K562 (cell line): ENCODE measurements at regions not wholly inside any gene's neighbourhood (a gene's known extent, or its start where the extent isn't known, plus 50 kb on each side); places are given as distances from the start of the nearest gene placed in this dataset.

Experiments
- ATAC-seq: fragments of 200-7000 bp; cut with Tn5 transposase; 3 replicates; pipeline ENCODE4 v1.9.1; 2020; ENCODE audit warnings: moderate library complexity
- BruUV-seq: library from RNA; stranded (reverse); fragments of 400-500 nt; replicated peaks from 2 replicates; lab custom pipeline; 2021; lab: Mats Ljungman, UMichigan
- CTCF ChIA-PET: fragments of 300-600 bp; formaldehyde crosslinking; extraction: SDS; loops from one replicate; lab custom pipeline; 2021; ENCODE audit warnings: low intra/inter-chr PET ratio; lab: Yijun Ruan, JAX
- POLR2A ChIA-PET: fragments of 300-600, 350-650 bp; sonication (Branson Sonifier 250); formaldehyde crosslinking; extraction: SDS; loops from one replicate; lab custom pipeline; 2021; ENCODE audit warnings: antibody characterized with exemption, inconsistent platforms; lab: Yijun Ruan, JAX
- DNase-seq, 4 experiments: peaks; one replicate each; pipeline versions ENCODE4 v3.0.0 to v3.0.0-alpha.2; 2011 to 2018; ENCODE audit warnings: low spot score in 3 of 4, mixed read lengths in 3 of 4; ENCODE audit errors: extremely low read depth in 1 of 4
- FAIRE-seq: peaks from 2 replicates; lab custom pipeline; 2011; peaks lifted over from hg19 to GRCh38; lab: Jason Lieb, UNC
- H2AFZ ChIP-seq: 2 replicates; pipeline ENCODE4 v1.6.0; 2011; ENCODE audit warnings: low read depth, low read length, control low read depth, inconsistent platforms
- H3K27ac ChIP-seq: fragments of 200-600 bp; 3 replicates; pipeline ENCODE4 v1.8.0; 2011; ENCODE audit warnings: low read depth, mild to moderate bottlenecking, control low read depth, inconsistent platforms, low read length, moderate library complexity, mixed read lengths; ENCODE audit errors: extremely low read depth
- H3K27me3 ChIP-seq, 2 experiments: fragments of 300-600 bp in 1 of 2; 2 replicates in 1 of 2; 3 replicates in 1 of 2; pipeline versions ENCODE4 v1.6.0 to v1.8.0; 2011; ENCODE audit warnings: inconsistent platforms in 2 of 2, low read length in 2 of 2, mild to moderate bottlenecking in 1 of 2, mixed read lengths in 1 of 2, moderate library complexity in 1 of 2; ENCODE audit not compliant: control insufficient read depth in 2 of 2, insufficient read depth in 2 of 2
- H3K36me3 ChIP-seq: fragments of 300-600 bp; 3 replicates; pipeline ENCODE4 v1.8.0; 2011; ENCODE audit warnings: mild to moderate bottlenecking, low read length, inconsistent platforms; ENCODE audit not compliant: control insufficient read depth, insufficient read depth
- H3K4me1 ChIP-seq, 2 experiments: fragments of 200-600 bp in 1 of 2; replicated peaks in 1 of 2; 2 replicates in 1 of 2; 3 replicates in 1 of 2; pipeline versions ENCODE4 v1.5.1 to v1.8.0; 2011; ENCODE audit warnings: inconsistent platforms in 2 of 2, low read length in 2 of 2, mild to moderate bottlenecking in 1 of 2, mixed read lengths in 1 of 2, moderate library complexity in 1 of 2; ENCODE audit not compliant: control insufficient read depth in 2 of 2, insufficient read depth in 2 of 2
- H3K4me2 ChIP-seq: 2 replicates; pipeline ENCODE4 v1.6.1; 2011; ENCODE audit warnings: low read length, control low read depth, inconsistent platforms, mixed read lengths; ENCODE audit not compliant: insufficient read depth
- H3K4me3 ChIP-seq: fragments of 200-600 bp; sonication (generic), shearing (Covaris generic); 2 replicates; pipeline ENCODE4 v1.5.1; 2016; ENCODE audit warnings: control low read depth, inconsistent platforms
- H3K79me2 ChIP-seq: fragments of 200-600 bp; 3 replicates; pipeline ENCODE4 v1.8.0; 2011; ENCODE audit warnings: low read length, inconsistent platforms; ENCODE audit not compliant: control insufficient read depth, insufficient read depth
- H3K9ac ChIP-seq, 2 experiments: 2 replicates each; pipeline versions ENCODE4 v1.6.0 to v1.6.1; 2011; ENCODE audit warnings: low read depth in 2 of 2, low read length in 2 of 2, control low read depth in 1 of 2, inconsistent platforms in 1 of 2, mild to moderate bottlenecking in 1 of 2, mixed read lengths in 1 of 2; ENCODE audit not compliant: insufficient read depth in 1 of 2
- H3K9me1 ChIP-seq: one replicate; pipeline ENCODE4 v1.6.0; 2011; ENCODE audit warnings: inconsistent platforms, mild to moderate bottlenecking, low read length, moderate library complexity; ENCODE audit not compliant: control insufficient read depth, insufficient read depth
- H3K9me3 ChIP-seq: replicated peaks from 2 replicates; pipeline ENCODE4 v1.5.1; 2011; ENCODE audit warnings: low read depth, low read length, inconsistent platforms; ENCODE audit not compliant: control insufficient read depth, insufficient read depth
- H4K20me1 ChIP-seq: replicated peaks from 2 replicates; pipeline ENCODE4 v1.6.1; 2011; ENCODE audit warnings: low read length, inconsistent platforms, mixed read lengths; ENCODE audit not compliant: control insufficient read depth, insufficient read depth
- BCL6 ChIP-seq: fragments of 250-450 bp; sonication (Bioruptor Pico); IDR thresholded peaks from 2 replicates; pipeline ENCODE4 v1.4.0; 2020
- IFI16 ChIP-seq: fragments of 250-450 bp; sonication (Bioruptor Pico); IDR thresholded peaks from 2 replicates; pipeline ENCODE4 v2.1.2; 2022; ENCODE audit warnings: mild to moderate bottlenecking, inconsistent platforms
- NUFIP1 ChIP-seq: fragments of 450-650 bp; IDR thresholded peaks from 2 replicates; pipeline ENCODE4 v1.6.1; 2018; ENCODE audit not compliant: partially characterized antibody
- PHTF2 ChIP-seq: fragments of 250-450 bp; sonication (Bioruptor Pico); IDR thresholded peaks from 2 replicates; pipeline ENCODE4 v1.5.0; 2021; ENCODE audit warnings: mild to moderate bottlenecking
- PPARD ChIP-seq: fragments of 250-450 bp; sonication (Bioruptor Pico); IDR thresholded peaks from 2 replicates; pipeline ENCODE4 v1.8.0; 2022; ENCODE audit warnings: inconsistent platforms, mild to moderate bottlenecking, moderate library complexity
- RBFOX2 ChIP-seq: fragments of 200-400 bp; formaldehyde crosslinking; IDR thresholded peaks from 2 replicates; pipeline ENCODE4 v1.6.1; 2017; ENCODE audit warnings: low read depth, mild to moderate bottlenecking, low read length, moderate library complexity
- SMAD4 ChIP-seq: fragments of 250-450 bp; sonication (Bioruptor Pico); conservative IDR thresholded peaks from 2 replicates; pipeline ENCODE4 v1.8.0; 2021; ENCODE audit warnings: inconsistent platforms, mild to moderate bottlenecking, moderate library complexity
- SMARCB1 ChIP-seq: IDR thresholded peaks from 2 replicates; pipeline ENCODE4 v1.6.1; 2011; ENCODE audit warnings: improper control_type of control experiment, low read depth; ENCODE audit not compliant: insufficient read length
- SREBF2 ChIP-seq: sonication (generic); formaldehyde crosslinking; IDR thresholded peaks from 2 replicates; pipeline ENCODE4 v1.4.0; 2020; ENCODE audit warnings: mild to moderate bottlenecking, missing genetic modification reagents
- U2AF2 ChIP-seq: fragments of 200-400 bp; formaldehyde crosslinking; optimal IDR thresholded peaks from 2 replicates; pipeline ENCODE3; 2017; ENCODE audit warnings: low read depth, mild to moderate bottlenecking, low read length
- ZNF23 ChIP-seq: fragments of 250-450 bp; sonication (Bioruptor Pico); IDR thresholded peaks from 2 replicates; pipeline ENCODE4 v1.4.0; 2020; ENCODE audit warnings: mild to moderate bottlenecking
- ZNF3 ChIP-seq: fragments of 250-450 bp; sonication (Bioruptor Pico); IDR thresholded peaks from 2 replicates; pipeline ENCODE4 v1.5.0; 2021; ENCODE audit warnings: mild to moderate bottlenecking, moderate library complexity
- WGBS: fragments of 100-300 bp; shearing (Covaris generic); methylation state at CpG from one replicate; pipeline ENCODE4 v1.1.6; 2016; ENCODE audit warnings: low coverage, mixed read lengths; ENCODE audit not compliant: insufficient coverage; ENCODE audit errors: missing lambda C conversion rate; 5-methylcytosine and 5-hydroxymethylcytosine counted together
- in situ Hi-C: fragments of 300-500 bp; cut with MboI; formaldehyde crosslinking; loops from 4 replicates; pipeline ENCODE4 v1.15.0; 2018; ENCODE audit warnings: inconsistent platforms, mixed read lengths
- intact Hi-C: fragments of 100-400 bp; cut with micrococcal nuclease; formaldehyde crosslinking; loops from 2 replicates; pipeline ENCODE4 v1.14.2; 2022
- TF ChIP-seq, protein P1 (sequence below): sonication (generic); formaldehyde crosslinking; IDR thresholded peaks from 2 replicates; pipeline ENCODE4 v1.4.0; 2020; ENCODE audit warnings: mild to moderate bottlenecking, missing genetic modification reagents
- TF ChIP-seq, protein P2 (sequence below): sonication (generic); formaldehyde crosslinking; IDR thresholded peaks from 2 replicates; pipeline ENCODE4 v1.8.0; 2022; ENCODE audit warnings: mild to moderate bottlenecking, missing genetic modification reagents
- TF ChIP-seq, protein P3 (sequence below), 3 experiments: IDR thresholded peaks in 2 of 3; conservative IDR thresholded peaks in 1 of 3; 2 replicates each; pipeline ENCODE4 v1.5.1; 2011 to 2012; ENCODE audit warnings: low read length in 3 of 3, mild to moderate bottlenecking in 3 of 3, control low read depth in 2 of 3, improper control_type of control experiment in 1 of 3, inconsistent platforms in 1 of 3, low read depth in 1 of 3, mixed read lengths in 1 of 3, moderate library complexity in 1 of 3; ENCODE audit not compliant: insufficient read depth in 2 of 3

DNA sequence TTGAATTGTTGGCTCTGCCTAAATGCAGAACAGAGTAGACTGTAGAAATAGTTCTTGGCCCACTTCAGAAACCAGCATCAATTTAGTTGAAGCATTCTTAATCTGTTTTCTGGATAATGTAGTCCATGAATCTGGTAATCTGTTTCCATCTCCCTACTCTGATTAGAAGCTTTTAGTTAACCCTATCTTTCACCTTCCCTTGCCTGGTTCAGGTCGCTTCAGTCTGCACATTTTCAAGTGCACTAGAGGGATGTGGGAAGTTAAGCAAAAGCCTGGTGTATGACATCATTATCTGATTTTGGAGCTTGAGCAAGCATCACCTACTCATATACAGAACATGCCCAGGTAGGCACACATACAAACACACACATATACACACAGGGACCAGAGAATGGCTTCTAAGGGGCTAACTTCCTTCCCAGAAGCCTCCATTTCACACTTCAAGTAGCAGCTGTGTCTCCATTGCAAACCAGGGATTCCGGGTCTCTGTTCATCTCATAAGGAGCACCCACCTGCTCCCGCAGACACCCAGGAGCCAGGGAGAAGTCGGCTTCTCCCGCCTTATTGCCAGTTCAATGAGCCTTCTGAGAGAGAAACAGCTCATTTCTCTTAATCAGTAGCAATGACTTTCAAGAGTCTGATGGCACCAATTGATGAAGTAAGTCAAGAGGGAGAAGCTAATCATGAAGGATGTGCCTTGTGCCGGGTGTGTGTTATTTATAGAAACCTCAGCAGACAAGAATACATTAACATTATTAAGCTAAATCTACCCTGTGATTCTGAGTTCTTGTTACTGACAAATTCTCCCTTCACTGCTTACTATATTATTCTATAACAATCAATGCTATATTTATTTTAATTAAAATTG, 347.9 kb upstream of the STAC start:
- POLR2A ChIA-PET: no interaction called here
- intact Hi-C loops: no loop called here
- Histone ChIP-seq H3K79me2 (no peaks in the 10 kb centered on the region), H3K4me2 (no peak overlapping the region), H4K20me1 (no peaks in the 10 kb centered on the region), H3K9ac (no peak overlapping the region), H3K4me1 (no peaks in the 10 kb centered on the region), H3K9me1 (no peaks in the 10 kb centered on the region), H2AFZ (no peak overlapping the region), H3K4me3 (no peak overlapping the region), H3K36me3 (no peaks in the 10 kb centered on the region), H3K27me3 (no peaks in the 10 kb centered on the region), H3K27ac (no peak overlapping the region), H3K9me3 (no peaks in the 10 kb centered on the region; the same call in 1 of the 2 replicates)
- in situ Hi-C loops: no loop called here
- DNase-seq: no peak
- FAIRE-seq: no peak
- no peak for ATAC-seq
- under 1% methylated on average over 6 of the region's 6 CpGs for WGBS
- CTCF ChIA-PET: no interaction called here
- no TSS peak for BruUV-seq
- no peak for TF ChIP-seq SREBF2
- no peak for TF ChIP-seq ZNF23 (CRISPR knock-in tag)
- TF ChIP-seq PPARD (CRISPR knock-in tag): no peak
- TF ChIP-seq U2AF2: no peak
- no peak for TF ChIP-seq NUFIP1
- no peak for TF ChIP-seq PHTF2 (CRISPR knock-in tag)
- TF ChIP-seq, protein P1, sequence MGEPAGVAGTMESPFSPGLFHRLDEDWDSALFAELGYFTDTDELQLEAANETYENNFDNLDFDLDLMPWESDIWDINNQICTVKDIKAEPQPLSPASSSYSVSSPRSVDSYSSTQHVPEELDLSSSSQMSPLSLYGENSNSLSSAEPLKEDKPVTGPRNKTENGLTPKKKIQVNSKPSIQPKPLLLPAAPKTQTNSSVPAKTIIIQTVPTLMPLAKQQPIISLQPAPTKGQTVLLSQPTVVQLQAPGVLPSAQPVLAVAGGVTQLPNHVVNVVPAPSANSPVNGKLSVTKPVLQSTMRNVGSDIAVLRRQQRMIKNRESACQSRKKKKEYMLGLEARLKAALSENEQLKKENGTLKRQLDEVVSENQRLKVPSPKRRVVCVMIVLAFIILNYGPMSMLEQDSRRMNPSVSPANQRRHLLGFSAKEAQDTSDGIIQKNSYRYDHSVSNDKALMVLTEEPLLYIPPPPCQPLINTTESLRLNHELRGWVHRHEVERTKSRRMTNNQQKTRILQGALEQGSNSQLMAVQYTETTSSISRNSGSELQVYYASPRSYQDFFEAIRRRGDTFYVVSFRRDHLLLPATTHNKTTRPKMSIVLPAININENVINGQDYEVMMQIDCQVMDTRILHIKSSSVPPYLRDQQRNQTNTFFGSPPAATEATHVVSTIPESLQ (CRISPR knock-in tag): no peak
- TF ChIP-seq, protein P2, sequence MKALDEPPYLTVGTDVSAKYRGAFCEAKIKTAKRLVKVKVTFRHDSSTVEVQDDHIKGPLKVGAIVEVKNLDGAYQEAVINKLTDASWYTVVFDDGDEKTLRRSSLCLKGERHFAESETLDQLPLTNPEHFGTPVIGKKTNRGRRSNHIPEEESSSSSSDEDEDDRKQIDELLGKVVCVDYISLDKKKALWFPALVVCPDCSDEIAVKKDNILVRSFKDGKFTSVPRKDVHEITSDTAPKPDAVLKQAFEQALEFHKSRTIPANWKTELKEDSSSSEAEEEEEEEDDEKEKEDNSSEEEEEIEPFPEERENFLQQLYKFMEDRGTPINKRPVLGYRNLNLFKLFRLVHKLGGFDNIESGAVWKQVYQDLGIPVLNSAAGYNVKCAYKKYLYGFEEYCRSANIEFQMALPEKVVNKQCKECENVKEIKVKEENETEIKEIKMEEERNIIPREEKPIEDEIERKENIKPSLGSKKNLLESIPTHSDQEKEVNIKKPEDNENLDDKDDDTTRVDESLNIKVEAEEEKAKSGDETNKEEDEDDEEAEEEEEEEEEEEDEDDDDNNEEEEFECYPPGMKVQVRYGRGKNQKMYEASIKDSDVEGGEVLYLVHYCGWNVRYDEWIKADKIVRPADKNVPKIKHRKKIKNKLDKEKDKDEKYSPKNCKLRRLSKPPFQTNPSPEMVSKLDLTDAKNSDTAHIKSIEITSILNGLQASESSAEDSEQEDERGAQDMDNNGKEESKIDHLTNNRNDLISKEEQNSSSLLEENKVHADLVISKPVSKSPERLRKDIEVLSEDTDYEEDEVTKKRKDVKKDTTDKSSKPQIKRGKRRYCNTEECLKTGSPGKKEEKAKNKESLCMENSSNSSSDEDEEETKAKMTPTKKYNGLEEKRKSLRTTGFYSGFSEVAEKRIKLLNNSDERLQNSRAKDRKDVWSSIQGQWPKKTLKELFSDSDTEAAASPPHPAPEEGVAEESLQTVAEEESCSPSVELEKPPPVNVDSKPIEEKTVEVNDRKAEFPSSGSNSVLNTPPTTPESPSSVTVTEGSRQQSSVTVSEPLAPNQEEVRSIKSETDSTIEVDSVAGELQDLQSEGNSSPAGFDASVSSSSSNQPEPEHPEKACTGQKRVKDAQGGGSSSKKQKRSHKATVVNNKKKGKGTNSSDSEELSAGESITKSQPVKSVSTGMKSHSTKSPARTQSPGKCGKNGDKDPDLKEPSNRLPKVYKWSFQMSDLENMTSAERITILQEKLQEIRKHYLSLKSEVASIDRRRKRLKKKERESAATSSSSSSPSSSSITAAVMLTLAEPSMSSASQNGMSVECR (CRISPR knock-in tag): no peak
- TF ChIP-seq IFI16: no peak
- no peak for TF ChIP-seq SMARCB1
- no peak for TF ChIP-seq BCL6 (CRISPR knock-in tag)
- TF ChIP-seq, protein P3, sequence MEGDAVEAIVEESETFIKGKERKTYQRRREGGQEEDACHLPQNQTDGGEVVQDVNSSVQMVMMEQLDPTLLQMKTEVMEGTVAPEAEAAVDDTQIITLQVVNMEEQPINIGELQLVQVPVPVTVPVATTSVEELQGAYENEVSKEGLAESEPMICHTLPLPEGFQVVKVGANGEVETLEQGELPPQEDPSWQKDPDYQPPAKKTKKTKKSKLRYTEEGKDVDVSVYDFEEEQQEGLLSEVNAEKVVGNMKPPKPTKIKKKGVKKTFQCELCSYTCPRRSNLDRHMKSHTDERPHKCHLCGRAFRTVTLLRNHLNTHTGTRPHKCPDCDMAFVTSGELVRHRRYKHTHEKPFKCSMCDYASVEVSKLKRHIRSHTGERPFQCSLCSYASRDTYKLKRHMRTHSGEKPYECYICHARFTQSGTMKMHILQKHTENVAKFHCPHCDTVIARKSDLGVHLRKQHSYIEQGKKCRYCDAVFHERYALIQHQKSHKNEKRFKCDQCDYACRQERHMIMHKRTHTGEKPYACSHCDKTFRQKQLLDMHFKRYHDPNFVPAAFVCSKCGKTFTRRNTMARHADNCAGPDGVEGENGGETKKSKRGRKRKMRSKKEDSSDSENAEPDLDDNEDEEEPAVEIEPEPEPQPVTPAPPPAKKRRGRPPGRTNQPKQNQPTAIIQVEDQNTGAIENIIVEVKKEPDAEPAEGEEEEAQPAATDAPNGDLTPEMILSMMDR (IDR thresholded peaks at IDR 0.05 in 2 of 3, conservative IDR thresholded peaks at IDR 0.05 in 1 of 3; ENCODE audit: insufficient read depth in 2 of 3, low read depth in 1 of 3, low read length in 3 of 3): no peak
- TF ChIP-seq ZNF3 (CRISPR knock-in tag): no peak
- no peak for TF ChIP-seq SMAD4 (CRISPR knock-in tag)
- TF ChIP-seq RBFOX2: no peak
